ENCODE measurements at regions not wholly inside any gene's neighbourhood (a gene's known extent, or its start where the extent isn't known, plus 50 kb on each side); places are given as distances from the start of the nearest gene placed in this dataset.

DNA sequence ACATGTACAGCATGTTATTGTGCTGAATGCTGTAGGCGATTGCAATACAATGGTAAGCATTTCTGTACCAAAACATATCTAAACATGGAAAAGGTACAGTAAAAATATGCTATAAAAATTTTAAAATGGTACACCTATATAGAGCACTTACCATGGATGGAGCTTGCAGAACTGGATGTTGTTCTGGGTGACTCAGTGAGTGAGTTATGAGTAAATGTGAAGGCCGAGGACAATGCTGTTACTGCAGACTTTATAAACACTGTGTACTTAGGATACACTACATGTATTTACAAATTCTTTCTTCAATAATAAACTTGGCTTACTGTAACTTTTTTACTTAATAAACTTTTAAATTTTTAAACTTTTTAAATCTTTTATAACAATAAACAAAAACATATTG is 473.4 kb upstream of the UBE2E3 start:
- TF ChIP-seq, protein P1, sequence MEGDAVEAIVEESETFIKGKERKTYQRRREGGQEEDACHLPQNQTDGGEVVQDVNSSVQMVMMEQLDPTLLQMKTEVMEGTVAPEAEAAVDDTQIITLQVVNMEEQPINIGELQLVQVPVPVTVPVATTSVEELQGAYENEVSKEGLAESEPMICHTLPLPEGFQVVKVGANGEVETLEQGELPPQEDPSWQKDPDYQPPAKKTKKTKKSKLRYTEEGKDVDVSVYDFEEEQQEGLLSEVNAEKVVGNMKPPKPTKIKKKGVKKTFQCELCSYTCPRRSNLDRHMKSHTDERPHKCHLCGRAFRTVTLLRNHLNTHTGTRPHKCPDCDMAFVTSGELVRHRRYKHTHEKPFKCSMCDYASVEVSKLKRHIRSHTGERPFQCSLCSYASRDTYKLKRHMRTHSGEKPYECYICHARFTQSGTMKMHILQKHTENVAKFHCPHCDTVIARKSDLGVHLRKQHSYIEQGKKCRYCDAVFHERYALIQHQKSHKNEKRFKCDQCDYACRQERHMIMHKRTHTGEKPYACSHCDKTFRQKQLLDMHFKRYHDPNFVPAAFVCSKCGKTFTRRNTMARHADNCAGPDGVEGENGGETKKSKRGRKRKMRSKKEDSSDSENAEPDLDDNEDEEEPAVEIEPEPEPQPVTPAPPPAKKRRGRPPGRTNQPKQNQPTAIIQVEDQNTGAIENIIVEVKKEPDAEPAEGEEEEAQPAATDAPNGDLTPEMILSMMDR (IDR thresholded peaks at IDR 0.05), result no peak
- no peak for TF ChIP-seq POLR2A (IDR thresholded peaks at IDR 0.05)
